ENCODE measurements at regions not wholly inside any gene's neighbourhood (a gene's known extent, or its start where the extent isn't known, plus 50 kb on each side); places are given as distances from the start of the nearest gene placed in this dataset.

DNA sequence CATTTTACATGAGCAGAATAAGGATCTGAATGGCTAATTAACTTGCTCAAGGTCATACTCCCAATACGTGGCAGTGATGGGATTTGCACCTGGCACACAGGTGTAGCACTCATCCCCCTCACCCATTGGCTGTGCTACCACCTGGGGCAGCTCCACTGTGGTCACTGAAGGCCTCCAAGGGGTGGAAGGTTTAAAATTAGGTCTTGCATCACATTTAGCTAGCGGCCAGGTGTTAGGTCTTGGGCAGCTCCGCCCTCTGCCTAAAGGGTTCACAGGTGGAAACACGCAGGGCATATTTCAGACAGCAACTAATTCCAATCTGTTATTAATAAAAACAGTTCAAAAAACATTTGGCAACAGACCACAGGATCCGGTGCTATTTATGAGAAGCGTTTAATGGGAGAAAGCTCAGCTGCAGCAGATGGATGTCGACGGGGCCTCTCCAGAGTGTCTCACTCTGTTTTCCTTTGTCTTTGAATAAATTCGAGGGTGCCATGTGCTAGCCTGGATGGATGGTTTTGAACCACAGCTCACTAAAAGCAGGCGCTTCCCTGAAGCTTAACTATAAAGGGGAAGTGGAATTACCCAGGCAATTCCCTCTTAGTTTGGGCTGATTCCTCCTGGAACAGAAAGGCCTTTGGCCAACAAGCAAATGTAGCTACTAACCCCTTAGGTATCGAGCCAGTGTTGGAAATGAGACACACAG is 1017.6 kb downstream of the TYW1 start:
- TF ChIP-seq, protein P1, sequence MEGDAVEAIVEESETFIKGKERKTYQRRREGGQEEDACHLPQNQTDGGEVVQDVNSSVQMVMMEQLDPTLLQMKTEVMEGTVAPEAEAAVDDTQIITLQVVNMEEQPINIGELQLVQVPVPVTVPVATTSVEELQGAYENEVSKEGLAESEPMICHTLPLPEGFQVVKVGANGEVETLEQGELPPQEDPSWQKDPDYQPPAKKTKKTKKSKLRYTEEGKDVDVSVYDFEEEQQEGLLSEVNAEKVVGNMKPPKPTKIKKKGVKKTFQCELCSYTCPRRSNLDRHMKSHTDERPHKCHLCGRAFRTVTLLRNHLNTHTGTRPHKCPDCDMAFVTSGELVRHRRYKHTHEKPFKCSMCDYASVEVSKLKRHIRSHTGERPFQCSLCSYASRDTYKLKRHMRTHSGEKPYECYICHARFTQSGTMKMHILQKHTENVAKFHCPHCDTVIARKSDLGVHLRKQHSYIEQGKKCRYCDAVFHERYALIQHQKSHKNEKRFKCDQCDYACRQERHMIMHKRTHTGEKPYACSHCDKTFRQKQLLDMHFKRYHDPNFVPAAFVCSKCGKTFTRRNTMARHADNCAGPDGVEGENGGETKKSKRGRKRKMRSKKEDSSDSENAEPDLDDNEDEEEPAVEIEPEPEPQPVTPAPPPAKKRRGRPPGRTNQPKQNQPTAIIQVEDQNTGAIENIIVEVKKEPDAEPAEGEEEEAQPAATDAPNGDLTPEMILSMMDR (conservative IDR thresholded peaks at IDR 0.05; ENCODE audit: low read depth, low read length) = no peak
- no peak for TF ChIP-seq EZH2 (IDR thresholded peaks at IDR 0.05; ENCODE audit: borderline replicate concordance, low read depth, low read length, poor library complexity, severe bottlenecking)

Data from A673 (cell line).